KG1 (cell line): ENCODE measurements at regions not wholly inside any gene's neighbourhood (a gene's known extent, or its start where the extent isn't known, plus 50 kb on each side); places are given as distances from the start of the nearest gene placed in this dataset.

ENCODE experiments used
- DNase-seq: peaks from one replicate; lab custom pipeline; 2025; lab: John Stamatoyannopoulos, UW

DNA sequence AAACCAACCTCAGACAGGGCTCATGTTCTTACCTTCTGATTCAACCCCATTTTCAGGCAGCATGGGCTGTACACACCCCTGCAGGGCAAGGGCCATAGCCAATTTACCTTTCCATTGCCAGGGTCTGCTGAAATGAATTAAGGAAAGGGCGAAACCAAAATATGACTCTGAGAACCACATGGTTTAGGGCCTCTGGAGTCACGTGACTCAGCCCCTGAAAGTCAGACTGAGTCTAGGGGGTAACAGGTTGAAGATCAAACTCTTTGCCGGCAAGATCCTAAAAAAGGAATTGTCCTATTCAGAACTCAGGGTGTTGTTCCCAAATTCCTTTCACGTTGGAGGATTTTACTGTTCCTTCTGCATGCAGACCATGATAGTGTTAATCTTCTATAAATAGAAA lies 118.9 kb downstream of the RAB11FIP2 start:
- no peak for DNase-seq

DNA sequence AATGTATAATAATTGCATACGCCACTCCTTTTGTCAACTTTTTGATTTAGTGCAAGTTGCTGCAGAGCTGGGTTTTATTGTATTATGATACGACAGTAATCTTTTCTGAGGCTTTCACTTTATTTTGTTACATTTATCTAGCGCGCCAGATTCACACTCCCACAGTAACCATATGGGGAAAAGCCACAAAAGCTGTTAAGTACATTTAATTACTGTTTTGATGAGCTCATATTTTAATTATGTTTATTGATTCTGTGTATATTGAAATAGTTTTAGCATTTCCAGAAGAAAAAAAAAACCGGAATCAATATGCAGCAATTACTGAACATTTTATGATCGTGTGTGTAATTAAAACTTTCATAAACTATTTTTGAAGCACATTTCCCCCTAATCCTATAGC lies 118.5 kb downstream of the RAB11FIP2 start:
- DNase-seq = no peak

DNA sequence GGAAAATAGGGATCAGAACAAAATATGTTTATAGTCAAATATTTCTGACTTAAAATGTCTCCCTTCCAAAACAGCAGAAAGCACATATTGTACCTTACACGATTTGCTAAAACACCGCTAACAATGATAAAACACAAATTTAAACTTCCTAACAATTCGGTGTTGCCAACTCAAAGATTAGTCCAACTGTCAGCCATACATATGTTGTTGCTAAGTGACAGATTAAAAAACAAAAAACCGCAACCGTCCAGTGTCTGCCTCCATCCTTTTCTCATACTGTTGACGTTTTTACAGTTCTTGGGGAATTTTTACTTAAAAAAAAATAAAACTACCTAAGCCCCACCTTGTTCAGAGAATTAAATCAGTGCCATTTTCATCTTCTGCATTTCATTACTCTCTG lies 118.0 kb downstream of the RAB11FIP2 start:
- DNase-seq = no peak

DNA sequence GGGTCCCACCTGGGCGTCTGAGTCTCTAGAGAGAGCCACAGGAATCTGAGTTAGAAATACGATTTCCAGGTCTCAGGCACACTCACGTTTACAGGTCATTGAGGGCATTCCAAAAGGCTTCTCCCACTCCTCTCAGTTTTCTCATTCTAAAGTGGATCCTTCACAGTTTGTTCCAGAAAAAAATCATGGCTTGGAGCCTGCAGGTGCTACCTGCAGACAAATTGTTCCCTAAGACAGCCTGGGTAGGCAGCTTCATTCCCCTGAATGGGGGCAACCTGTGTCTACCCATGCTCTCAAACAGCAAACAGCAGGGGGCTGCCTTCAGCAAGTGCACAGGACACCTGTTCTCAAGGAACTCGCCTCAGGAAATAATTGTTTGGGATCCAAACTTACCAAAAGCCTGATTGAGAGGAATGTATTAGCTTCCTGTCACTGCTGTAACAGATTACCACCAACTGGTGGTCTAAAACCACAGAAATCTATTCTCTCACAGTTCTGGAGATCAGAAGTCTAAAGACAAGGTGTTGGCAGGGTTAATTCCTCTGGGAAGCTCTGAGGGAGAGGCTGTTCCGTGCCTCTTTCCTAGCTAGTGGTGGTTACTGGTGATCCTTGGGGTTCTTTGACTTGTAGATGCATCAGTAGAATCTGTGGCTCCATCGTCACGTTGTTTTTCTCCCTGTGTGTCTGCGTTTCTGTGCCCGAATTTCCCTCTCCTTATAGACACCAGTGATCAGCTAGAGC lies 117.2 kb downstream of the RAB11FIP2 start:
- DNase-seq = no peak

DNA sequence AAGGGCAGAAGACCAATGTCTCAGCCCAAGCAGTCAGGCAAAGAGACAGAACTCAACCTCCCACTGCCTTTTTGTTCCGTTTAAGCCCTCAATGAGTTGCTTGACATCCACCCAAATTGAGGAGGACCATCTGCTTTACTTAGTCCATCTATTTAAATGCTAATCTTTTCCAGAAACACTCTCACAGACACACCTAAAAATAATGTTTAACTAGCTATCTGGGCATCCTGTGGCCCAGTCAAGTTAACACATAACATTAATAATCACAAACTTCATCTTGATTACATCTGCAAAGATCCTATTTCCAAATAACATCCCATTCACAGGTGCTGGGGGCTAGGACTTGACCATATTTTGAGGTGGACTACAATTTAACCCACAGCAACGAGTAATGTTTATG lies 115.7 kb downstream of the RAB11FIP2 start:
- no peak for DNase-seq

DNA sequence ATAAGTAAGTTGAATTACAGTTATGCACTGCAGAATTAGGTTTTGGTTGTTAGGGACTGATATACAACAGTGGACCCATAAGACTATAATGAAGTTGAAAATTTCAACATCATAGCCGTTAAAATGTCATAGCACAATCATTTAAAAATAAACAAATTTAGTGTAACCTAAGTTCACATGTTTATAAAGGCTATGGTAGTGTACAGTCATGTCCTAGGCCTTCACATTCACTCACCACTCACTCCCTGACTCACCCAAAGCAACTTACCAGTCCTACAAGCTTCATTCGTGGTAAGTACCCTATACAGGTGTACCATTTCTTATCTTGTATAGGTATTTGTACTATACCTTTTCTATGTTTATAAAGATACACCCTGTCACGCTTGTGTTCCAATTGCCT lies 113.7 kb downstream of the RAB11FIP2 start:
- DNase-seq = no peak

DNA sequence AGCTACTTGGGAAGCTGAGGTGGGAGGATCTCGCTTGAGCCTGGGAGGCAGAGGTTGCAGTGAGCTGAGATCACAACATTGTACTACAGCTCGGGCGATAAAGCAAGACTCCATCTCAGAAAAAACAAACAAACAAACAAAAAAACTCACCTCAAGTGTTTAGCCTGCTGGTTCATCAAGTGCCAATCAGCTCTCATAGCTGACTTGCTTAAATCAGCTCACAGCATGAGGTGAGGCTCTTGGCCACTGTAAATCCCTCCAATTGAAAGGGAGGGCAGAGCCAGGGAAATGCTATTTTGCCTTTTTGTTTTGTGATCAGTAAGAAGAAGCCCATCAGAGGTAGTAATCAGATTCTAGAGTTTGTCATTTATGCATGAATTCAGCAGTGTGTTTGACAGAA lies 112.3 kb downstream of the RAB11FIP2 start:
- DNase-seq = no peak

DNA sequence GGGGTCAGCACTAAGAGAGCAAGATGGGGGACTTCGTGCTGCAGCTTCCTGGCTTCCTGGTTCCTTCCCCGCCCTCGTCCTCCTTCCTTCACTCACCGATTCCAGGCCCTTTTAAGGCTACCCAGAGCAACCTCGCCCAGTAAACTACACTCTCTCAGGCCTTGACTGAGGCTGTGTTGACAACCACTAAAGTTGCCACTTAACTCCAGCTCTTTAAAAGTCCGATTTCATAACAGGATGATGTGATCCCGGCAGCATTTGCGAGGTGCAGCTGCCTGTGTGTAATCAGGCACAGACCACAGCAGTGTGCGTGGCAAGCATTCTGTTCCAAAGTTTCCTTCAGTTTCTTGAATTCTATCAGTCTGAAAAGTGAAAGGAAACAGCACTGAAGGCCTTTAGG lies 110.6 kb downstream of the RAB11FIP2 start:
- DNase-seq = no peak

DNA sequence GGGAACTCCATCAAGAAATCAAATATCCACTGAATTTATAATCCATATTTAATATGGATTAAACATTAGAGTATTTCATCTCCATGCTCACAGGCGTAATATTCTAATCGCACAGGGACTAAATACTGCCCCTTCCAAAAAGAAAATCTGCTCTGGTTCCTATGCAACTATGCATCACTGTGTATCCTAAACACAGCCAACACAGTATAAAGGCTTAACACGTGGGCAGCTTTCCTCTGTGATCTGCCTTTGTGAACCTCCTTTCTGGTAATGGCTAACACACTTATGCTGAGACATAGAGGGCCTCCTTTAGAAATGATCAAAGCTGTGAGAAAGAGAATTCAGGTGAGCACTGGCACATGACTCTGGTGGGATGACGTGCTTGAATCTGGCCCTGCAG lies 110.2 kb downstream of the RAB11FIP2 start:
- no peak for DNase-seq

DNA sequence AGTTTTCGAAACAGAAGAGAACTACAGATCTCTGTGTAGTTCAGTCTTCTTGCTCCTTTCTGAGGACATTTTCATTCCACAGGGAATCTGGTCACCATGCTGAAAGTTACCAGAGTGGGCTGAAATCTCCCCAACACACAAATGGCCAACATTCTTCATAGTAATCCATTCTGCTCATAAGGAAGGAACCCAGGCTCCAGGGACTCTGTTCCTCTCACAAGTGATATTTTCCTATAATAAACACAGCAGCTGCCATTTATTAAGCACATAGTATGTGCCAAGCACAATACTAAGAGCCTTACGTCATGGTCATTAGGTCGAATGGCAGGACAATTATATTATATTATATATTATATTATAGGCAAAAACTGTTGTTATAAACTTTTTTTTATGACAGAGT lies 109.8 kb downstream of the RAB11FIP2 start:
- no peak for DNase-seq

DNA sequence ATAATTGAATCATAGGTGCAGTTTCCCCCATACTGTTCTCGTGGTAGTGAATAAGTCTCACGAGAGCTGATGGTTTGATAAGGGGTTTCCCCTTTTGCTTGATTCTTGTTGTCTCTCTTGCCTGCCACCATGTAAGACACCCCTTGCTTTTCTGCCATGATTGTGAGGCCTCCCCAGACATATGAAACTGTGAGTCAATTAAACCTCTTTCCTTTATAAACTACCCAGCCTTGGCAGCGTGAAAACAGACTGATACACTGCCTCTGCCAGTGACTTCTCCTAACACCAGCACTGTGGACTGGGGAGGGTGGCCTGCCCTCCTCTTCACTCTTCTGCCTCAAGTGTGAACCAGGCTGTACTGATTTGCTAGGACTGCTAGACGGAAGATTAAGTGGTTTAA lies 108.6 kb downstream of the RAB11FIP2 start:
- no peak for DNase-seq

DNA sequence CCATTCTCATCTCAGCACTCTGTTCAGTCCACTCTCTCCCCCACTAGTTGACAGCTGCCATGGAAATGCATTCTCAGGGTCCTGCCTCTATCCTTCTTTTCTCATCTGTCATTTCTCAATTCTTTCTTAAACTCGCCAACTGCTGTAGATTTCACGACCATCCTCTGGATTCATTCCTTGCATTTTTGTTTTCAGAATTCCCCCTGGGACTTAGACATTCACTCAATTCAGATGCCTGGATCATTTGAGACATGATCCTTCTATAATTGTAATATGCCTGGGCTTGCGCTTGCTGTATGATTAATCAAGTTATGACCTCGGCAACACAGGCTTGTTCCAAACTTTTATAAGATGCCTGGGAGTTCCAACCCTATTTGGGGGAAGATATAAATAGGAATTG lies 104.5 kb downstream of the RAB11FIP2 start:
- DNase-seq = no peak

DNA sequence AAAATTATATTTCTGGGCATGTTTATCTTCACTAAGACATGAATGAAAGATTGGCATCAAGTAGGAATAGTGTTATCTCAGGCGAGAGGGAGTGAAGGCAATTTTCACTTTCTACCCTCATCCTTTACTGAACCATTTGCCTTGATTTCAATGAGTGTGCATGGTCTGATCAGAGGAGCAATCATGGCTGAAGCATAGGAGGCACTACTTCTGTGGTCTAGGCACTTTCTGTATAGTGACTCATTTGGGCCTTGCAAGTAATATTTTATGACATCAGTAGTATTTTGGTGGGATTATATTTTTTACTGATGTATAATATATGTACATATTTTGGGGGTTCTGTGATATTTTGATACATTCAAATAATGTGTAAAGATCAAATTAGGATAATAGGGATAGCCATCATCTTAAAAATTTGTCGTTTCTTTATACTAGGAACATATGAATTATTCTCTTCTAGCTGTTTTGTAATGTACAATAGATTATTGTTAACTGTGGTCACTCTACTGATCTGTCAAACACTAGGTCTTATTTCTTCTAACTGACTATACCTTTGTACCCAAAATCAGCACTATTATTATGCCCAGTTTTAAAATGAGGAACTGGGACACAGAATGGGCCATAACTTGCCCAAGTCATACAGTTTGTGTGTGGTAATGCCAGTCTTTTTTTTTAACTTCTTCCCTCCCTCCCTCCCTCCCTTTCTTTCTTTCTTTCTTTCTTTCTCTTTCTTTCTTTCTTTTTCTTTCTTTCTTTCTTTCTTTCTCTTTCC lies 101.9 kb downstream of the RAB11FIP2 start:
- no peak for DNase-seq

DNA sequence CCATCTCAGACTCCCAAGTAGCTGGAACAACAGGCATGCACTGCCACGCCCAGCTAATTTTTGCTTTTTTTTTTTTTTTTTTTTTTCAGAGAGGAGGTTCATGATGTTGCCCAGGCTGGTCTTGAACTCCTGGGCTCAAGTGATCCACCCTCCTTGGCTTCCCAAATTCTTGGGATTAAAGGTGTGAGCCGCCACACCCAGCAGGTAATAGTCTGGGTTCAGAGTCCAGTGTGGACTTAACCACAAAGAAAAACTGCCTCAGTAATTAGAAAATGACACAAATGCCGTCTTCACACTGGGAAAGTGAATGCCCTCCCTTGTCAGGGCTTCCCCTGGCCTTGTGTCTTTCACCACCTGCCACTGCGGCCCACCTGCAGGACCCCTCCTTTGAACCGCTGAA lies 101.1 kb downstream of the RAB11FIP2 start:
- DNase-seq = no peak

DNA sequence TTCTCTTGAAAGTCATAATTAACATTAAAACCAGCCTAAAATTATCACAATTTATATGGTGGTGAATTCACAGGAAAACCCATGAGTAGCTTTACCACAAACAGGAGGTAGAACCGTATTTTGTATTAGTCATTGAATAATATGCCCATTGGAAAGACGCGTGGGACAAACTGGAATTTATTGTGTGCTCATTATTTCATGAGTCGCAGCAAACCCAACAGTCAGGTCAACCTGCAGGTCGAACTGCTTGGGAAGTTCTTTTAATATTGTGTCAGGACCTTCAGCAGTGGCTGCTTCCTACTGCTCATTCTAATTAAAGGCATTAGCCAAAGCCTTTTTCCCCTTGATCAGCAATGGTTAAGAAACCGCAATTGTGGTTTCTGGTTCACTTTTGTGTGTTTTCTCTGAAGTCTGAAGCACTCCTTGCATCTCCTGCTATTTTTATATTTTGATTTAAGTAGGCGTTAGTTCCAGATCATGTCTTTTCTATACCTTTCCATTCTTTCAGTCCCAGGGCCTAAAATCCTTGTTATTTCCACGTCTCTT lies 100.1 kb downstream of the RAB11FIP2 start:
- DNase-seq = no peak

DNA sequence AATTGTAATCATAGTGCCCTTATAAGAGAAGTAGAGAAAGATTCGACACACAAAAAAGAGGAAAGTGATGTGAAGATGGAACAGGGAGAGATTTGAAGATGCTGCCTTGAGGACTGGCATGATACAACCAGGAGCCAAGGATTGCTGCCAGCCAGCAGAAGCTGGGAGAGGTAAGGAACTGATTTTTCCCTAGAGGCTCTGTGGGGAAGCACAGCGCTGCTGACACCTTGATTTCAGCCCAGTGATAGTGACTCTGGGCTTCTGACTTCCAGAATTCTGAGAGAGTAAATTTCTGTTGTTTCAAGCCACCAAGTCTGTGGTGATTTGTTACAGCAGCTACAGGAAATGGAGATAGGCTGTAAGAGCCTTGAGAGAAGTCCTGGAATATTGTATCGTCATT lies 98.2 kb downstream of the RAB11FIP2 start:
- DNase-seq = no peak

DNA sequence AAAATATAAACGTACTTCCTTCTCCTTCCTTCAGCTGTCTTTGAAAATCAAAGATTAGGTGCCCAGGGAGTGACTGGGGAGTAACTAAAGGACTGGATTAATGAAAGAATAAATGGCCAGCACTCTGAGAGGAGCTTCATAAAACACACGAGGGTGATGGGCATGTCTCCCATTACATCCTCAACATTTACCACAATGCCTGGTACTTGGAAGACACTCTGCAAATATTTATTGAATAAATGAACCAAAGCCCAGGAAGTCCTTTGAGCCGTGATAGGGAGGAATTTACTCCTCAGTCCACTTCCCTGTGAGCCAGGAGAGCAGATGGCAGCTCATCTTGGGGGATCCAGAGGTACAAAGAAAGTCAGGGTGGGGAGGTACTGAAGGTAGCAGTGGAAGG lies 96.3 kb downstream of the RAB11FIP2 start:
- DNase-seq = no peak
